ENCODE measurements at regions not wholly inside any gene's neighbourhood (a gene's known extent, or its start where the extent isn't known, plus 50 kb on each side); places are given as distances from the start of the nearest gene placed in this dataset.

DNA sequence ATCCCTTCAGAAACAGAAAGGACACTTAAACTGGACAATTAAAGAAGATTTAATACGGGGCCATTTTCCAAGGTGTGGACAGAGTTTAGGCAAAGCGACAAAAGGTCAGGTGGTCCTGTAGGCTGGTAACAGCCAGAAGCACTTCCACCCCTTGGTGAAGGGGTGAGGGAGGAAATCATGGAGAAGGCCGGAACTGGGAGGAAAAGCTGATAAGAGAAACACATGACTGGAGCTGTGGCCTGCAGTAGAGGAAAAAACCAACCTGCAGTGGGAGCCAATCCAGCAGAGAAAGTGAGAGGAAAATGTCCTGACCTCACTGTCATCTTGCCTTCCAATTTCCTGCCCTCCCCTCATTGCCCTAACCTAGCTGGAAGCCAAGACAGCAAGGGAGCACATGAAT lies 249.8 kb downstream of the LMO4 start:
- TF ChIP-seq, protein P1, sequence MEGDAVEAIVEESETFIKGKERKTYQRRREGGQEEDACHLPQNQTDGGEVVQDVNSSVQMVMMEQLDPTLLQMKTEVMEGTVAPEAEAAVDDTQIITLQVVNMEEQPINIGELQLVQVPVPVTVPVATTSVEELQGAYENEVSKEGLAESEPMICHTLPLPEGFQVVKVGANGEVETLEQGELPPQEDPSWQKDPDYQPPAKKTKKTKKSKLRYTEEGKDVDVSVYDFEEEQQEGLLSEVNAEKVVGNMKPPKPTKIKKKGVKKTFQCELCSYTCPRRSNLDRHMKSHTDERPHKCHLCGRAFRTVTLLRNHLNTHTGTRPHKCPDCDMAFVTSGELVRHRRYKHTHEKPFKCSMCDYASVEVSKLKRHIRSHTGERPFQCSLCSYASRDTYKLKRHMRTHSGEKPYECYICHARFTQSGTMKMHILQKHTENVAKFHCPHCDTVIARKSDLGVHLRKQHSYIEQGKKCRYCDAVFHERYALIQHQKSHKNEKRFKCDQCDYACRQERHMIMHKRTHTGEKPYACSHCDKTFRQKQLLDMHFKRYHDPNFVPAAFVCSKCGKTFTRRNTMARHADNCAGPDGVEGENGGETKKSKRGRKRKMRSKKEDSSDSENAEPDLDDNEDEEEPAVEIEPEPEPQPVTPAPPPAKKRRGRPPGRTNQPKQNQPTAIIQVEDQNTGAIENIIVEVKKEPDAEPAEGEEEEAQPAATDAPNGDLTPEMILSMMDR (IDR thresholded peaks at IDR 0.05) = no peak
- no peak for TF ChIP-seq POLR2A (IDR thresholded peaks at IDR 0.05)
- no peak for TF ChIP-seq EP300 (IDR thresholded peaks at IDR 0.05; ENCODE audit: low read depth)
